HG02763 (cell line): ENCODE measurements at regions not wholly inside any gene's neighbourhood (a gene's known extent, or its start where the extent isn't known, plus 50 kb on each side); places are given as distances from the start of the nearest gene placed in this dataset.

ENCODE experiments used
- ATAC-seq: cut with Tn5 transposase; IDR thresholded peaks from one replicate; pipeline ENCODE4 v1.9.1; 2021; ENCODE audit warnings: mild to moderate bottlenecking, moderate library complexity; ENCODE audit not compliant: unreplicated experiment

DNA sequence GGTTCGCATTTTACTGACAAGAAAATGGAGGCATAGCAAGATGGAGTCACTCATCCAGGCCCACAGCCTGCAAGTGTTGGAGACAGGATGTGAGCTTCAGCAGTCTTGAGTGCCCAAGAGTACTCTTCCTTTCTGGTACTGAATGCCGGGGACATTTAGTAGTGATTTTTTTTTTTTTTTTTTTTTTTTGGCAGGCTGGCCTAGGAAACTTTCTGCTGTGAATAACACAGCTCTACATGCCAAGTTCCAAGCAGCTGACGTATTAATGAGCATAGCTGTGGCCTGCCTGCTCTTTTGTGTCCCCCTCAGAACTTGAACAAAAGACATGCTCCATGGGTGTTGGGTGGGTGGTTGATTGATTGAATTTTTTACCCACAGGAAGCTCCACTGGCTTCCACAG is 195.5 kb upstream of the CADM1 start:
- ATAC-seq = no peak

DNA sequence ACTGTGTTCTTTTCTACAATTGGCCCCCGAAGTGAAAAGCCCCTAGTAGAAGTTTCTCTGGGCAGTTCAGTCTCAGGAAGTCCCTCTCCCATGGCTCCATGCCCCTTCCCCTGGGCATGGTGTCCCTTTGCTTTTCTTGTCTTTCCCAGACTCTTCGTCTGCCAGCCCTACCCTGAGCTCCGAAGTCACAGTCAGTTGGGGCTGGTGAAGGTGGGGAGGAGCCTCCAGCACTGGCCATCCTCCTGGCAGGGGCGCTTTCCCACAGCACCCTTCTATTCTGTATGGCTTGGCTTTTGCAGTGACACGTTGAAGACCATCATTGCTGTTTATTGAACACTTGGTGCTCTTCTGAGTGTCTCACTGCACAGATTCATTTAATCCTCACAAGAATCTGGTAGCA is 195.1 kb upstream of the CADM1 start:
- no peak for ATAC-seq

DNA sequence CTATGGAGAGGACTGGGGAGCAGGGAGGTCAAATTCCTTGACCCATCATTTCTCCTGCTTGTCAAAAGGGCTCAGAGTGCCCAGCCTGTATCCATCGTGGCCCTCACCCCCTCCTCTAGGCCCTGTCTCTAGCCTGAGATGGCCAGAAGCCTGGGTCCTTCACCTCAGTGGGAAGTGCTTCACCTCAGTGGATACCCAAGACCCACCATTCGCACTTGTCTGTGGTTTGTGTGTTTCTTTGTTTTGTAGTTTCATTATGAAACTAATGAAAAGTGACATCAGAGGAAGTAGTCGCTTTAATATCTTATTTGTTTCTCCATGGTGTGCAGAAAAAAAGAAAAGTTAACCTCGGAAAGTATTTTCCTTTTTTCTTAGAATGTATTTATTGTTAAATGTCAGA is 194.0 kb upstream of the CADM1 start:
- ATAC-seq = no peak

DNA sequence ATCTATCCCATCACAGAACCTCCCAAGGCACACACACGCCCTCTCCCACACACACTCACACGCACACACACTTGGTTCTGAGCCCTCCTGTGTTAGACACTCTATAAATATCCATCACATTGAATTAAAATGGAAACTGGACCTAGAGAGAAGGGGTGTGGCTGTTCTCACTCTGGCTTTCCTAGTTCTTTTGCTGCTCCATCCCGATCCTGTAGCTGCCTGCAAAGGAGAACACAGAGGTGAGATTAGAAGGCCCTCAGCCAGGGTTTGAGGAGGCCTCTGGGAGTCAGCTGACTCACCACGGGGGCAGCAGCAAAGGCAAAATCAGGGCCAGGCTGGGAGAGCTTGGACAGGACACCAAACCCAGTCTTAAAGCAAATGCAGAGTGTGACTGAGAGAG is 192.3 kb upstream of the CADM1 start:
- no peak for ATAC-seq

DNA sequence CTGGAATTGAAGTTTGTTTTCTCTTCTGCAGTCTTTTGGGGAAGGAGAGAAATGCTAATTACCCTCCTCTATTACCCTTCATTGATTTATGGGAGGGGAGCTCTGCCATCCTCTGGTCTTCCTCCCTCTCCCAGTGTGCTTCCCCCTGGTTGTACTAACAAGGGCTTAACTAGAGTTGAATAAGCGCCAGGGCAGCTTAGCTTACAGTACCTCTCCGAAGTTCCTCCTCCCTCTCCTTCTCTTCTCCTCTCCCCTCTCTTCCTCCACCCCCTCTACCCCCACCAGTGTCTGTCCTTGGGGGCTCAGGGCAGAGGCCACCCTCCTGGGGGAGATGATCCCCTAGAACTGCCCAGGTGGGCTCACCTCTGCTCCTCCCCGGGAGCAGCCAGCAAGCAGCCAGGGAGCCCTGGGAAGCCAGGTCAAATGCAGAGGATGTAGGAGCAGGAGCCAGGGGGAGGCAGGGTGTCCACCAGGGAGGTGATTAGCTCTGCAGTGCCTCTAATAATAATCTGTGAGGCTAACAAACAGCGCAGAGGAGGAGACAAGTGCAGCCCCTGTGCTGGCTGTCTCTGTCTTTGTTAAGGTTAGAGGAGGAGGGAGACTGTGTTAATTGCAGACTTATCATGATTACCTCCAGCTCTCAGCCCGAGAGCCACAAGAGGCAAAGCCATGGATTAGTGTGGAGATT is 191.6 kb upstream of the CADM1 start:
- ATAC-seq = no peak

DNA sequence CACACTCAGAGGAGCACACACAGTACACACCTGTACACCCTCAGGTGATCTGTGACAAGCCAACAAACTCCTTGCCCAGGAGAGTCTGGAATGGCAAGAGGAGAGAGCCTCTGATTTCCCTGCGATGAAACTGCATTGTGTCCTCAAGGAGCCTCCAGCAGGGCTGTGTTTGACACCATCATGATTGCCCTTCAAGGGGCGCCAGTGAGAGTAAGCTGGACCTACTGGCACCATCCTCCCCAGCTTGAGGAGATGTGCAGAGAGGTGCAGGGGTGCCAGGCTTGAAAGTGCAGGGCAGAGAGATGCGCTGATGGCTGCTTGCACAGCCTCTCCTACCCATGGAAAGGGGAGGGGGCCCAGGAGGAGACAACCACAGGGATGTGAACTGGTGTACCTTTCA is 188.8 kb upstream of the CADM1 start:
- ATAC-seq = no peak

DNA sequence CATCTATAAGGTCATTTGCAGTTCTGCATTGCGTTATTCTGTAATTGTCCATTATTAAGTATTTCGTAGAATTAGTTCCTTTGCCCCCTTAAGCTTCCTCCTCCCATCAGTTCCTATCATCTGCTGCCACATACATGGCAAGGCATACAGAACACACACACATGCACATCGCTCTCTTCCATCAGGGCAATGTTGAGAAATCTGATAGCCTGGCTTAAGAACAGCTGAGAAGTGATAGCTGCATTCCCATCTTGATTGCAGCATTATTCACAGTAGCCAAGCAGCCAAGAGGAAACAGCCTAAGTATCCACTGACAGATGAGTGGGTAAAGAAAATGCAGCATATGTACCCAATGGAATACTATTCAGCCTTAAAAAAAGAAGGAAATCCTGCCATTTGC is 186.8 kb upstream of the CADM1 start:
- no peak for ATAC-seq

DNA sequence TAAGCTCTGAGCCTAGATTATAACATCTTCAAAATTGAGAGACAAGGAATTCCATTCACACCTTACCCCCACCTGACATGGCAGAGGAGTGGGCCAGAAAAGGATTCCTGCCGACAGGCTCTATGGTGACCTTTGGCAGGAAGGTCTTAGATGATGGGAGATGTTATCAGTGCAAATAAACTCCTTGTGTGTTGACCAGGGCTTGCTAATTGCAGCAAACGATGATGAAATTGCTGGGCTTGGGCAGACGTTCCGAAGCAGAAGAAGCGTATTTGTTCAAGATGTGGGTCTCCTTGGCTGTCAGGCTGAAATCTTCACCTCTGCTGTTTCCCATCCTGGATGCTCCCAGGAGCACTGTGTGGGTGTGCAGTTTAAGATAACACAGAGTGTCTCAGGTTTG is 183.7 kb upstream of the CADM1 start:
- no peak for ATAC-seq

DNA sequence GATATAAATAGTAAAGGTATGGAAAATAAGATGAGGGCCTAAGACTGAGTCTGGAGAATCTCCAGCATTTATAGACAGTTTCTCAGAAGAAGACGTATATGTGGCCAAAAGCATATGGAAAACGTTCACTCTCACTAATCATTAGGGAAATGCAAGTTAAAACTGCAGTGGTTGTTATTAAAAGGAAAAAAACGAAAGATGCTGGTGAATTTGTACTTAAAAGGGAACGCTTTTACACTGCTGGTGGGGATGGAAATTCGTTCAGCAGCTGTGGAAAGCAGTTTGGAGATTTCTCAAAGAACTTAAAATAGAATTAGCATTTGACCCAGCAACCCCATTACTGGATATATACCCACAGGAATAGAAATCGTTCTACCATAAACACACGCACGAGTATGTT is 180.5 kb upstream of the CADM1 start:
- no peak for ATAC-seq

DNA sequence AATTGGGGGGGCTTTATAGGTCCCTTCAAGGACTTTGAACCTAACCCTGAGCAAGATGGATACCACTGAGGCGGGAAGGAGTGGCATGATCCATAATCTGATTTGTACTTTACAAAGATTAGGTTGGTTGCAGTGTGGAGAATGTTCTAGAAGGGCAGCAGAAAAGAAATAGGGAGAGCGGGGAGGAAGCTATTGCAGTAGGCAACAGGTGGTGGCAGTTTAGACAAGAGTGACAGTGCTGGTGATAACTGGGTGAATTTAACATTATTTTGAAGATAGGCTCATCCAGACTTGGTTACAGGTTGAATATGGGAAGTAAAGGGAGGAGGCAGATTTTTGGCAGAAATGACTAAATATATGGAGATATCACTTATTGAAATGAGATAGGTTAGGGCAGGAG is 179.9 kb upstream of the CADM1 start:
- no peak for ATAC-seq

DNA sequence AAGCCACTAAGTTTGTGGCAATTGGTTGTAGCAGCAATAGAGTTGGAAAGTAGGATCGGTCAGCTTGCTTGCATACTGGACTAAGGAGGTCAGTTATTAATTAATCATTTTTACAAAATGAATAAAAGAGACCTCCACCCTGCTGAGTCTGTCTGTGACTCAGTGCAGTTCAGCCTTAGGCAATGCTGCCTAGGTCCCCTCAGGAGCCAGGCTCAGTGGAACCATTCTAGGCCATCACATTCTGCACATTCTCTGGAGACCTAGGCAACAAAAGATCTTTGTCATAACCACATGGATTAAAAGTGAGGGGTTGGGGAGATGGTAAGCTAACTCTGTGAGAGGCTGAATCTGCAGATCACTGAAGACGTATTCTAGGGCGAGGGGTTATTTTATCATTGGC is 178.7 kb upstream of the CADM1 start:
- no peak for ATAC-seq

DNA sequence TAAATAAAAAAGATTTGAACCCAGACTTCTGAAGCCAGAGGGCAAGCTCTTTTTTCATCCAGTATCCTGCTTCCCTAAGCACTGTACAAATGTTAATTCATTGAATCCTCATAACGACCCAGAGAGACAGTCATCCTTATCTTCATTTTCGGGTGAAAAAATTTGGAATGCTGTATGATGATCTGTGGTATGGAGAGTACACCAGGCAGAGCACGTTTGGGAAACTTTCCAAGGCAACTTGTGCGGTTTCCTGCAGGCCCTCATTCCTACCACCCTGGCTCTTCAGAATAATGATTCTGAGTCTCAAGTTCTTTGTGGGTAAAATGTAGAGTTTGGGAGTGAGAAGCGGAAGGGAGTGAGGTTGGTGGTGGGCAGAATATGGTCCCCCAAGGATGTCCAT is 177.9 kb upstream of the CADM1 start:
- no peak for ATAC-seq

DNA sequence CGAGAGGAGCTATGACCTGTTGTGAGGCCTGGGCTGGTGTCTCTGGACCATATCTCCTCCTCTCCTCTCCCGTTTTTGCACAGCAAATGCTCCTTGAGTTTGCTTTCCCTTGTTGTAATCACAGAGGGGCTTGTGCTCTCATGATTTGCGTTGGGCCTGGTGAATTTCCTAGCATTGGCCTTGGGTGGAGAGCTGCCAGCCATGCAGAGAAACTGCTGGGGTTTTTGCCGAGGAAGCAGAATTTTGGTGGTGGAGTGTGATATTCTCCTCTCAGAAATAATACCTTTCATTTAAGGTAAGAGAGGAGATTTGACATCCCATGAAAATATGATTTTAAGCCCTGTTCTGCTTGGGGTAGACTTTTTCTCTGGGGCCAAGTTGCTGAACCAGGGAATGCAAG is 175.7 kb upstream of the CADM1 start:
- ATAC-seq = no peak

DNA sequence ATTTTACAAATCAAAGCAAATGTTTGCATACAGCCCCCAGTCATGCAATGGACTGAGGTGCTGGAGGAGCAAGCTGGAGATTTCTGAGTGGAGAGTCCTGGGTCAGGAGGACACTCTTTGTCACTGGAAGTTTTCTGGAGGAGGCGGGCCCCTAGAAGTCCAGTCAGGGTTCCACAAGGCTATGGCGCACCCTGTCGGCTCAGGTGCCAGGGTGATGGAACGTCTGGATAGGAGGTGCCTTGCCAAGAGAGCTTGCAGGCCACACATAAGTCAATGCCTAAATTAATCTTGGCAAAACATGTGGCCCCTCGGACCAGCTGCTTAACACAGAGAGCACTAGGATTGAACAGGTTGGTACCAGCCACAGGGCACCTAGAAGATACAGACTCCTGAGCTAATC is 174.7 kb upstream of the CADM1 start:
- no peak for ATAC-seq

DNA sequence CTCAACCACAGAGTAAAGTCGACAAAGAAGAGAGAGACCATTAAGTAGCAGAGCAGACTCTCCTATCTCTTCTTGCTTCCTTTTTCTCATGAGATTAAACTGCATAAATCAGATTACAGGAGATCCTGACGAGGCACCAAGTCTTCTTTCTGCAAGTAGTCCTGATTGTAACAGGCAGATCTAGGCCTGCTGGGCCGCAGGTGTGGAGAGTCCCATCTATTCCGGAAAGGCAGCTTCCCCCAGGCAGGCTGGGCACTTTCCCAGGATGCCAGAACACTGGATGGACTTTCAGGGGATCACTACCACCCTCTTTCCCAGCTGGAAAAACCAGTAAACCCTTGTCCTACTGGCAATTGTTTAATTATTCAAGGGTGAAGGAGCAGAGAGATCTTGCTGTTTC is 173.0 kb upstream of the CADM1 start:
- no peak for ATAC-seq

DNA sequence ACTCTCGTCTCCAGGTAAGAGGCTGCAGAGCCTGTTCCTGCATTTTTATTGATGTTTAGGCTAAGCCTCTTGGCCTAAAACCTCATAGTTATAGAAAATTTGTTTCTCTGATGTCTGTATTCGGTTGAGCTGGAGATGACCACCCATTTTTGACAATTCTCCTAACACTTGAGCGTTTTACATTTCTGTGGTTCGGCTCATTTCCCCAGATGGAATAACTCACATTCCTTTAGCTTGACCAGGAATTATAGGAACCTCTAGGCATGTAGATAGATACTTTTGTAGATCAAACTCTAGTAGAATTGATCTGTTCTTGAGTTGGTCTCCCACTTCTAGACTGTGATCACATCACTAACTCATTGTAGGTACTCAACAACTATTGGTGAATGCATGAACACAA is 172.6 kb upstream of the CADM1 start:
- no peak for ATAC-seq

DNA sequence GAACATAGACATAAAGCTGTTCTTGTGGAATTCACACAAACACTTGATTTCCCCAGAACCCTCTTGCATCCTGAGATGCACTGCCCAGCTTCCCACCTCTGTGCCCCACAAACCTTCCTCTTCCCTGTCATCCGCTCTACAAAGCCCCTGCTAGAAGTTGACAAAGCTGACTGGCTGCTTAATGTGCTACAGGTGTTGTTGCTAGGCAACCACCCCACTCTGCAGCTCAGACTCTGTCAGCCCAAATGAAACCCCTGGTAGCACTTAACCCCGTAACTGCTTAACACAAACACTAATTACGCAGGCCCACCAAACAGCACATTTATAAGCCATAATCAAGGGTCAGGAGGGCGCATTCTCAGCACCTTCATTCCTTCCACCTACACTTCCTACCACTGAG is 172.0 kb upstream of the CADM1 start:
- ATAC-seq = no peak

DNA sequence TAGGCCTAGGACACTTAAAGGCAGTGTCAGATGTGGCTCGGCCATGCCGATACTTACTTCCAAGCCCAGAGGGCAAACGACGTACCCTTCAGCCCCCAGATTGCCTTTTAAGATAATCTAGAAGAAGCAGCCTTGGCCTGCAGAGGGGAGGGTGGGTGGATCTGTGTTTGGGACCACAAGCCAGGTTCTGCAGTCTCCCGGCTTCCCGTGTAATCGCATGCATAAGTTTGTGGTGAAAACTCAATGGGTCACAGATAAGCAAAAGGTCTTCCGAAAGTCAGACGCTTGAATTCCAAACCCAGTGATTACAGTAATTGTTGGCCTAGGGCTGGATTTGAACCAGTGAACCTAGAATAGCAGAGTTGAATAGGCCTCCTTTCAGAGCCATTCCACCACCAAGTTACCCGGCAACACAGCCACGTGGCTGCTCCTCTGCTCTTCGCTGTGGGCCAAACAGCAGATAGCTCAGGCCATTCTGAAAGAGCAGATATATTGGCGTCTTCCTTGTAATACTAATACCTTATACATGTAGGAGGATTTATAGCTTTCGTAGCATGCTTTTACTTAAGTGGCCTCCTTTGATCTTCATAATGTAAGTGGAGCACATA is 170.8 kb upstream of the CADM1 start:
- ATAC-seq = no peak

DNA sequence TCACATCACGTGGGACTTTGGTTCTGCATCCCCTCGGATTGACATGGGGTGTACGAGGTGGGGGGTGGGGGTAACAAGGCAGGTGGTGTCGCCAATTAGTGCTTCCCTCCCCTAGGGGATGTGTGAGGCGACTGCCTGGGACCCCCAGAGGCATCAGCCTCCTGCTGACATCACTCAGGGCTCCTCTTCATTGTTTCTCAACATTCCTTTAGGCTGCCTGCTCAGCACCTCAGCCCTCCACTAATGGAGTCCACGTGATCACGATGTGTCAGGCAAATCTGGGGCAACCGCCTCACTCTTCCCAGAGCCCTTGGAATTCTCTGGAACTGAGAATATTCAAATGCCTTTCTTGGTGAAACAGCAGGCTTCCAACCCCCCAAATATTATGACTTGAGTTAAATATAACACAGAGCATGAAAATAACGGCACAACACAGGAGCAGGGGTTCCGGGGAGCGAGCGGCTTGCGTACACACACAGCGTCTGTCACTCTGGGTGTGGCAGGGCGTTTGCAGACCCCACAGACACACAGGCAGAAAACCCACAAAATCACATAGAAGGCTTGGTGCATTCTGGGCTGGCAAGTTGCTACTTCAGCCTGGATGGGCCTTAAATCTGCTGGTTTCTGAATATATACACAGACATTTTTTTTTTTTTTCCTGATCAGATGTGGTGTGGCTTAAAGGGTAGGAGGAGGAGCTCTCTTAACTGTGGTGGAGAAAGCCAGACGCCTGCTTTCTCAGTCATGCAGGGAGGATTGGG is 170.1 kb upstream of the CADM1 start:
- no peak for ATAC-seq

DNA sequence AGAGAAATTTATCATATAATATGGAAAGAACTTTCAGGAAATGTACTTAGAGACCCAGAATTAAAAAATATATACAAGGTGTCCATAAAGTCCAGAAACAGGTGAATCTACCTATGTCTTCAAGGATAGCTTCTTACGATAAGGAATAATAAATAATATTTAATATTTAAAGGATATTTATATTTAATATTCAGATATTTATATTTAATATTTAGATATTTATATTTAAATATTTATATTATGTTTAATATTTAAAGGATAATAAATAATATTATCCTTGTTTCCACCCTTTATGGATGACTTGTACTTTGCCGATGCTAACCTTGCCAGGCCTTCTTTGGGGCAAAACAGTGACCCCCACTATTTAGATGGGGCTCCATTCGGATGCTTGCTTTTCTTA is 169.5 kb upstream of the CADM1 start:
- no peak for ATAC-seq

DNA sequence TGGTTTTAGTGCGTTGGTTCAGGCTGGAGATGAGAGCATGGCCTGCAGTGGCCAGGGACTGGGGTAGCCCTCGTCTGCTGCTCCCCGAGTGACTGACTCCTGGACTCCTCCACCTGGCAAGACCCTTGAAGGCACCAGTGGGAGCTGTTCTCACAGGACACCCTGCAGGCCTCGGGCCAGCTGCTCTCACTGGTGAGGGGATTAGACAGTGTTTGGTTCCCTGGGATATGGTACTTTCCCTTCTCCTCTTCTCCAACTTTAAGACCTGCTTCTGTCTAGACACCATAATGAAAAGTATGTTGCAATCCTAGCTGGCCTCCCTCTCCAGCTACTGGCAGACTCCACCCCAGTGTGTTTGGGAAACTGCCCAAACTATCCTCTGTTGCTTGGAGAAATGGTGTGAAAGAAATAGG is 168.8 kb upstream of the CADM1 start:
- ATAC-seq = no peak

DNA sequence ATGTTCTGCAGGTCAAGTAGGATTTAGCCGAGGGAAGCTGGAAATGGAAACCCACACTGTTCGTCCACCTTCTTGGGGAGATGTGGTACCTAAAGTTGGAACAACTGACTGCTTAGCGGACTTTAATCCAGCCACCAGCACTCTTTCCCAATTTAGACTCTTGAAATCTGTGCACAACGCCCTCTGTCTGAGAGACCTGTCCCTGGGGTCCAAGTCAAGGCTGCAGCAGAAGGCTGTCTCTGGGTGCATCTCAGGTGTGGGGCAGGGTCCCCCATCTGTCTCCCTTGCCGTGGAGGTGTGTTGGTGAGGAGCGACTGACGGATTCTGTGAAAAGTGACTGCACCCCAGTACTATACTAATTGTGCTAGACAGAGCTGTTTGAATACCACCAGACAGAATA is 168.2 kb upstream of the CADM1 start:
- ATAC-seq = no peak
